ENCODE measurements at regions not wholly inside any gene's neighbourhood (a gene's known extent, or its start where the extent isn't known, plus 50 kb on each side); places are given as distances from the start of the nearest gene placed in this dataset.

DNA sequence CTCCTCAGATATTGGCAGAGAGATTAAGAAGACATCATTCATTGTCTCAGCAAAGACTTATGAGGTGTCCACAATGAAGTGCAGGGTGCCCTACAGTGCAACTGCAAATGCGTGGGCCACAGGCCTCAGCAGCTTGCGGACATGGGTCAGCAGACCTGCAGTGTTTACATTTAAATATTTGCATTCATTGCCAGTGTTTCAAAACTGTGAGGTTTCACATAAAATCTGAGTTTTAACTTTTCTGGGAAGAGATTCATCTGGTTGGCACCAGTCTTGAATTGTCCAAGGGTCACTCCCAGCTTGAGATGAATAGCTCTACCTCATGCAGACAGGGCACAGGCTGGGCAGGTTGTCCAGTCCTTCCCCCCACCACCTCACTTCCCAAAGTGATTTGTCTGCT, 286.8 kb upstream of the DUSP10 start:
- POLR2A ChIA-PET, result no interaction called here
- DNase-seq (no peak), ATAC-seq (ENCODE audit: low read depth) (no peak)
- no peaks in the 10 kb centered on the region for H3K36me3 Mint-ChIP-seq
- H3K4me1 Mint-ChIP-seq, result no peaks in the 10 kb centered on the region
- H3K4me3 Mint-ChIP-seq, result no peak overlapping the region
- no peak overlapping the region for H3K27ac Mint-ChIP-seq
- H3K27me3 Mint-ChIP-seq, result peaks cover 5% of the 10 kb centered on the region
- no peaks in the 10 kb centered on the region for H3K9me3 Mint-ChIP-seq

DNA sequence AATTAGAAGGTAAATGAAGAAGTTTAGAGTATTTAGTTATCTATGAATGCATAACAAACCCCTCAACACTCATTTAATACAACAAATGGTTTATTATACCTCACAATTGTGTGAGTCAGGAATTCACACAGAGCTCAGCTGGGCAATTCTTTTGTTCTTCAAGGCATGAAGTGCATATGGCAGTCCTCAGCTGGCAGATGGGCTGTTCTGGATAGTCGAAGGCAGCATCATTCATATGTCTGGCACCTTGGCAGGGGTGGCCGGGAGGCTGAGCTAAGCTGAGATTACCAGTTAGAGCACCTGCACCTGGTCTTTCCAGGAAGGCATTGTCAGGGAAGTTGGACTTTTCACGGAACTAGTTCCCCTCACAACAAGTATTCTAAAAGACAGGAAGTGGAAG, 286.2 kb upstream of the DUSP10 start:
- Mint-ChIP-seq H3K36me3 (no peaks in the 10 kb centered on the region), H3K27me3 (peaks cover 3% of the 10 kb centered on the region), H3K4me1 (no peaks in the 10 kb centered on the region), H3K9me3 (no peaks in the 10 kb centered on the region), H3K27ac (no peak overlapping the region), H3K4me3 (no peak overlapping the region)
- POLR2A ChIA-PET, result no interaction called here
- DNase-seq (no peak), ATAC-seq (ENCODE audit: low read depth) (no peak)

DNA sequence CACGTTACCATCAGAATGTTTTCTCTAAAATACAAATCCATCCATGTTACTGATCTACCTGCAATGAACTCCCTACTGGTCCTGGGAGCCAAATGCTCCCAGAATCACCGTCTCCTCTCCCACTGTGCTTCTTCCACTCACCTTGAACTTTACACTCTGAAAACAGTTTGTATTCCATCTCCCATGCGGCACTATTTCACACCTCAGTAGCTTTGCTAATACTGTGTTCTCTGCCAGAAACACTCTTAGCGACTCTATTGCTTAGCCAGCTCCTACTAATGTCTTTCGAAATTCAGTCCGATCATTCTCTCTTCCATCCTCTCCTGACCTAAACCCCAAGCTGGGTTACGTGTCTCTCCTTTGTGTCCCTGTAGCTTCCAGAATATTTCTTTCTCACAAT, 284.4 kb upstream of the DUSP10 start:
- Mint-ChIP-seq H3K4me3 (no peak overlapping the region), H3K4me1 (no peaks in the 10 kb centered on the region), H3K27ac (no peak overlapping the region), H3K9me3 (no peaks in the 10 kb centered on the region), H3K36me3 (no peaks in the 10 kb centered on the region), H3K27me3 (peaks cover 7% of the 10 kb centered on the region)
- POLR2A ChIA-PET, result no interaction called here
- no peak for ATAC-seq (ENCODE audit: low read depth)
- DNase-seq, result no peak

DNA sequence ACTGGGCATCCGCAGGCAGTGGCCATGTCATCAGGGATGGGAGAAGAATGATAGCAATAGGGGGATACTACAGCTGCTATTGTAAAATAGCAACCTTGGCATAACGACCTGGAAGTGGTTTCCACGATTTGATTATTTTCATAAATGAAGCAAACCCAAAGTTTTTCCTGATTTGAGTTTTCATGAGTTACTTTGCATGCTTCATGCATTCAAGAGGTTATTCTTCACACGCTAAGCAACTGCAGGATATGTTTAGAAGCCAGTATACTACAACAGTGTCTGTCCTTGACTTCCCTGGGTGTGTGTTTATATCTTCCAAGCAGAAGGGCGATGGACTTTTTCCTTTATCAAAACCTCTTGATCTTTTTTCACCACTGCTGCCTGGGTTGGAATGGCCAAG, 281.1 kb upstream of the DUSP10 start:
- Mint-ChIP-seq H3K36me3 (no peaks in the 10 kb centered on the region), H3K9me3 (no peaks in the 10 kb centered on the region), H3K27ac (no peak overlapping the region), H3K4me1 (no peaks in the 10 kb centered on the region), H3K27me3 (peaks cover 7% of the 10 kb centered on the region), H3K4me3 (no peak overlapping the region)
- DNase-seq, result no peak
- ATAC-seq (ENCODE audit: low read depth), result no peak
- POLR2A ChIA-PET, result no interaction called here

DNA sequence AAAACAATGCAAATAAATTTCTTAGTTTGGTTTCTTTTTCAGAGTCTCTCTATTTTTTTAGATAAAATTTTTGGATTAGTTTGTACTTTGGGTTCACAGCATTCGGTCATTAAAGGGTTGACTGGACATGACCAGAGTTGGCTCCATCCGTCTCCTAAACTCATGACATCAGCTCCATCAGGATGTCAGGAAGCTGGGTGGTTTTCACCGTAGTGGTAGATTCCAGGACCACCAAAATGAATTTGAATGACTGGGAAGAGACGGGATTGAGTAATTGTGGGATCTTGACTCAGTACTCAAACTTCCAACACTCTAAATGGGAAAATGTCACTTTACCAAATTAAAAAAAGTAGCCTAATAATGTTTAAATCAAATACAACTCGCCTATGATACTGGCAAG, 279.2 kb upstream of the DUSP10 start:
- Mint-ChIP-seq H3K9me3 (no peaks in the 10 kb centered on the region), H3K27me3 (peaks cover 5% of the 10 kb centered on the region), H3K27ac (no peak overlapping the region), H3K4me3 (no peak overlapping the region), H3K36me3 (no peaks in the 10 kb centered on the region), H3K4me1 (no peaks in the 10 kb centered on the region)
- no peak for DNase-seq
- POLR2A ChIA-PET, result no interaction called here
- ATAC-seq (ENCODE audit: low read depth), result no peak

DNA sequence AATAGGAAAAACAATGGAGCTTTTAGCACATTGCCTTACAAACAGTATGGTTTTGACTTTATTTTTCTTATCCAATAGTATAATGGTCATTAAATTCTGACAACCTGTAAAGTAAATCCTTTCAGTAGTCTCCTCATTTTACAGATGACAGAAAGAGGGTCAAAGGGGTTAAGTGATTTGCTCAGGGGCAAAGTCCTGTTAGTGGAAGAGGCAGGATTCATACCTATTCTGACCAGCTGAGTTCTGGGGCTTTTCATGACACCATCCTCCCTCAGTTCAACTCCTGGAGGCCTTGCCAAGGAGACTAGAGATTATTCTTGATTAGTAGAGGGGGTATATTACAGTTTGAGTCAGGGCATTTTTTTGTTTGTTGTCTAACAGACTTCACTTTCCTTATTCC, 278.7 kb upstream of the DUSP10 start:
- Mint-ChIP-seq H3K4me3 (no peak overlapping the region), H3K9me3 (no peaks in the 10 kb centered on the region), H3K27me3 (peaks cover 5% of the 10 kb centered on the region), H3K36me3 (no peaks in the 10 kb centered on the region), H3K4me1 (no peaks in the 10 kb centered on the region), H3K27ac (no peak overlapping the region)
- DNase-seq, result no peak
- POLR2A ChIA-PET, result no interaction called here
- no peak for ATAC-seq (ENCODE audit: low read depth)

DNA sequence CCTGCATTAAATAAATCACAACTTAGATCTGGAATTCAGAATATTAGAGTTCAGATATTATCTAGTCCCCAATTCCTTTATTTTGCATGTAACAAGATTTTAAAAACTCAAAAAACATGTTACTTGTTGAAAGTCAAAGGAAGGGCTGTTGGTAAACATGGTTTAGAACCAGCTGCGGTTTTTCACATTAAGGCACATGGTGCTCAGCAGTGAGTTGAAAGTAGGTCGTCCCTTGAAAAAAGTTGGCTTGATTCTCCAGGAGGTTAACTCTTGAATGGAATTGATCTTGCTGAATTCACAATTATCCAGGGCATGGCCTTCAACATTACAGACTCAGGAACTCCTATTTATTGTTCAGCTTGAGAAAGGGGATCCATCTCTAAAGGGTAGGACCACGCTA, 277.1 kb upstream of the DUSP10 start:
- Mint-ChIP-seq H3K27me3 (peaks cover 4% of the 10 kb centered on the region), H3K9me3 (no peaks in the 10 kb centered on the region), H3K27ac (no peak overlapping the region), H3K4me3 (no peak overlapping the region), H3K36me3 (no peaks in the 10 kb centered on the region), H3K4me1 (no peaks in the 10 kb centered on the region)
- no peak for DNase-seq
- POLR2A ChIA-PET, result no interaction called here
- no peak for ATAC-seq (ENCODE audit: low read depth)

DNA sequence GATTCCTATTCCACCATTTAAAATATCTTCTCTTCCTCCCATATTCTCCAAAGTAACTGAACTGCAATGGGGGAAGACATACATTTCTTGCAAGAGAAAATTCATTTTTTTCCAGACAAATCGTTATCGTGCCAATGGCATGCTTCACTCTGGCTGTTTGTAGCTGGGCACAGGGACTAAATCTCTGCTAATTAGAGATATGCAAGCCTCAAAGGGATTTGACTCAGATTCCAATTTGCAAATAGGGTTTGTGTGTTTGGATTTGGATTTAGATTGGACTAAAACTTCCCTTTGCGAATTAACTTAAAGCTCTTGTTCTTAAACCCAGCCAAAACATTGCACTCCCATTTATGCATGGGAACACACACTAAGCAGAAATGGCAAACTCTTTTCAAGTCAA, 276.2 kb upstream of the DUSP10 start:
- Mint-ChIP-seq H3K27me3 (peaks cover 4% of the 10 kb centered on the region), H3K4me3 (no peak overlapping the region), H3K9me3 (no peaks in the 10 kb centered on the region), H3K27ac (no peak overlapping the region), H3K4me1 (no peaks in the 10 kb centered on the region), H3K36me3 (no peaks in the 10 kb centered on the region)
- no peak for ATAC-seq (ENCODE audit: low read depth)
- DNase-seq, result no peak
- POLR2A ChIA-PET, result no interaction called here

DNA sequence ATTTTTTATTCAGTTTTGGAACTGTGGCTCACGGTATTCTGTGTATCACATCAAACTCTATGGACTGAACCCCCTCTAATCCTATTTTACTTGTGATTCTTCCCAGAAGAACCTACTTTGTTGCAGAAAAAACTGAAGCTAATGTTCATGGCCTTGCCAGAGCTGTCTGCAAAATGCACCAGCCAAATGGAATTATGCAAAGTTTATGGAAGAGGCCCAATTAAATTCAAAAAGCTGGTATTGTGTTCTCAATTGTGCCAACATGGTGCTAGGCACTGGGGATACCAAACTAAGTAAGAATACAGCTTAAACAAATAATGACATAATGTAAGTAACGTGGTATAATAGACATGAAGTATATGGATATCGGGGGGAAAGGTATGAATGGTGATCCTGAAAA, 273.8 kb upstream of the DUSP10 start:
- ATAC-seq (ENCODE audit: low read depth) (no peak), DNase-seq (no peak)
- Mint-ChIP-seq H3K9me3 (no peaks in the 10 kb centered on the region), H3K27me3 (peaks cover 4% of the 10 kb centered on the region), H3K27ac (no peak overlapping the region), H3K4me1 (no peaks in the 10 kb centered on the region), H3K4me3 (no peak overlapping the region), H3K36me3 (no peaks in the 10 kb centered on the region)
- POLR2A ChIA-PET, result no interaction called here

DNA sequence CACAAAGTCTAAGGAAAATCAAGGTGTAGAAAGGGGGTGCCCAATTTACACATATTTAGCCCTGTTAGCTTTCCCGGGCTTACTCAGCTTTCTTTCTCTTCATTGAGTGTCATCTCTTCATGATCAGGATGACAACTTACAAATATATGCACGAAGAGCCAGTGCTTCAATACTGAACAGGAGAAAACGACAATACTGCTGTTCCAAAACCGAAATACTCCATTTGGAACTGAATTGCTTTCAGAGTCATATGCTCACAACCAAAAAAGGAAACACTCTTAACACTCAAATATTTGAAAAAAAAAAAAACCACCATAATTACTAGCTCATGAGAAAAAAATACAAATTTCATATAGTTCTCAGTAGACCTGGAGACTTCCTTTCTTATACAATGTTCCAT, 272.1 kb upstream of the DUSP10 start:
- H3K27me3 Mint-ChIP-seq, result peaks cover 4% of the 10 kb centered on the region
- no peak overlapping the region for H3K27ac Mint-ChIP-seq
- H3K4me1 Mint-ChIP-seq, result peaks cover under 1% of the 10 kb centered on the region
- H3K36me3 Mint-ChIP-seq, result no peaks in the 10 kb centered on the region
- POLR2A ChIA-PET, result no interaction called here
- DNase-seq (no peak), ATAC-seq (ENCODE audit: low read depth) (no peak)
- H3K4me3 Mint-ChIP-seq, result no peak overlapping the region
- no peaks in the 10 kb centered on the region for H3K9me3 Mint-ChIP-seq

DNA sequence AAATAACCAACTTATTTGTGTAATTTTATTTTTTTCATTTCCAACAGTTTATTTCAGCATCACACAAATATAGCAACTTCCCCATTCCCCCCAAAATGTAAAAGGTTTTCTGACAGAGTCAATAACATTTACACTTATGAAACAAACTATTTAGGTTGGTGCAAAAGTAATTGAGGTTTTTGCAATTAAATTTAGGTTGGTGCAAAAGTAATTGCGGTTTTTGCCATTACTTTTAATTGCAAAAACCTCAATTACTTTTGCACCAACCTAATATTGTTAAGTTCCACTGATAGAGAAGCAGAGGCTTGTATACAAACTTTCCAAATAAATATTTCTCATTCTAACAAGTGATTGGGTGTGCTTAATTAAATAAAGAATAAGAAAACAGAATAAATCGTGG, 270.9 kb upstream of the DUSP10 start:
- peaks cover 4% of the 10 kb centered on the region for H3K27me3 Mint-ChIP-seq
- H3K36me3 Mint-ChIP-seq, result no peaks in the 10 kb centered on the region
- POLR2A ChIA-PET, result no interaction called here
- H3K9me3 Mint-ChIP-seq, result no peaks in the 10 kb centered on the region
- H3K4me3 Mint-ChIP-seq, result no peak overlapping the region
- ATAC-seq (ENCODE audit: low read depth) (no peak), DNase-seq (no peak)
- H3K27ac Mint-ChIP-seq, result no peak overlapping the region
- H3K4me1 Mint-ChIP-seq, result peaks cover 3% of the 10 kb centered on the region

DNA sequence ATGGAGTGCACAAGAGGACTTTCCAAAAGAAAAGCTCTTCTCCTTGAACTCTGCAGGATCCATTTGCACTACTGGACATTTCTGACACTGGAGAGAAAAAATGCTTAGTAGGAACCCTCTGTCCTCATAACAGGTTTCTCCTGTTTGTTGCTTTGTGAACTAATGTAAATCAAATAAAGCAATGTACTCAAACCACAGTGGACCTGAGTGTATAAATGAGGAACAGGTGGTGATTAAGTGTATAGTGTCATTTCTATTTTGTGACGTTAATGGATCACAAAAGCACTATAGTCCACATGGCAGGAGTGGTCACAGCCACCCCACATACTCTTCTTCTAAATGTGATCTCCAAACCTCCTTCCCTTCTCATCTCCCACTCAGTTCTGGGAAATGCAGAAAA, 268.4 kb upstream of the DUSP10 start:
- no peak for ATAC-seq (ENCODE audit: low read depth)
- Mint-ChIP-seq H3K4me1 (peaks cover 3% of the 10 kb centered on the region), H3K27ac (no peak overlapping the region), H3K36me3 (no peaks in the 10 kb centered on the region), H3K27me3 (peaks cover 4% of the 10 kb centered on the region), H3K9me3 (no peaks in the 10 kb centered on the region), H3K4me3 (no peak overlapping the region)
- POLR2A ChIA-PET, result interaction anchor here (1.3 kb wide), 1 partner anchor 268 kb away, joined by 5 read pairs; the partner anchor contains the start of gene DUSP10
- DNase-seq, result no peak

DNA sequence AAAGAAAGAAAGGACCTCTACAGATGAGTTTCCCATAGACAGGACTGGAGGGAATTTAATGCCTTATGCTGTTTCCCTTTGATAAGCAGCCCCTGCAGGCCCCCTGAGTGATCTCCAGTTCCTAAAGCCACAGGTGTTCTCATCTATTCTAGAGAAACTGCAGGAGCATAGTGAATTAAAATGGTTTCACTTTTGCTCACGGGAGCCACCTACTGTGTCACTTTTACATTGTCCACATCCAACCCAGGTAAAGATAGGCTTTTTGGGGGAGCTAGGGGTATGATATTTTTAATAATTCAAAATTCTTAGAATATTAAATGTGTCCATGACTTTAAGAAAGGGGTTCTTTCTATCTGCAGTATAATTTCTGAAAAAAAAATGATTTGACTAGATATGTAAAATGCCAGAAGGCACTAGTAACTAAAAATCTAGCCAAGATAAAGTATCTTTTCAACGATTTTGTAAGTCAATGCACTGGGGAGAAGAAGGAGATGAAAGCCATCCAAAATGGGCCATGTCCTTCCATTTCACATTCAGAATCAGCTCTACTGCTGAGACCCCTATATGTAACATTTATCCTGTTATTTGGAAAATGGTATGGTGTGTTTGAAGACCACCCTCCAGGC, 267.3 kb upstream of the DUSP10 start:
- DNase-seq, result no peak
- H3K27me3 Mint-ChIP-seq, result peaks cover 4% of the 10 kb centered on the region
- H3K36me3 Mint-ChIP-seq, result no peaks in the 10 kb centered on the region
- peak; percentile 80 for ATAC-seq (ENCODE audit: low read depth)
- POLR2A ChIA-PET, result interaction anchor here (1.0 to 1.3 kb wide), 2 partner anchors 266 to 267 kb away, joined by 4 to 5 read pairs; partner anchors contain the start of gene DUSP10
- no peaks in the 10 kb centered on the region for H3K9me3 Mint-ChIP-seq
- no peak overlapping the region for H3K4me3 Mint-ChIP-seq
- no peak overlapping the region for H3K27ac Mint-ChIP-seq
- peaks cover 3% of the 10 kb centered on the region for H3K4me1 Mint-ChIP-seq

DNA sequence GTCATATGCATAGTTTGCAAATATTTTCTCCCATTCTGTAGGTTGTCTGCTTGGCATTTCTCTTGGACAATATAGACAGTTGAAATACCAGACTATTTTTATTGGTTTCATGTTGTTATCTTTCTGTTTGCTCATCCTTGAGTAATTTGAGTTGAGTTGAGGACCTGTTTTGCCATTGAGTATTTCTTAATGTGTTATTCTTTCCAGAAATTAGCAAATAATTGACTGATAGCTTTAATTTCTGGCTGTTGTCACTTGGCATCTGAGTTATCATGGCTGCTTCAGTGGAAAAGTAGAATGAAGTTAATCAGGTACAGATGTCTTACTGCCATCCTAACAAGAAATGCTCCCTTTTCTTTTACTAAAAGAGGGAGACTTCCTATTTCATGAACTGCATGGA, 264.8 kb upstream of the DUSP10 start:
- Mint-ChIP-seq H3K4me3 (no peak overlapping the region), H3K4me1 (peaks cover 3% of the 10 kb centered on the region), H3K36me3 (no peaks in the 10 kb centered on the region), H3K9me3 (no peaks in the 10 kb centered on the region), H3K27ac (no peak overlapping the region), H3K27me3 (peaks cover 4% of the 10 kb centered on the region)
- DNase-seq (no peak), ATAC-seq (ENCODE audit: low read depth) (no peak)
- POLR2A ChIA-PET, result no interaction called here

DNA sequence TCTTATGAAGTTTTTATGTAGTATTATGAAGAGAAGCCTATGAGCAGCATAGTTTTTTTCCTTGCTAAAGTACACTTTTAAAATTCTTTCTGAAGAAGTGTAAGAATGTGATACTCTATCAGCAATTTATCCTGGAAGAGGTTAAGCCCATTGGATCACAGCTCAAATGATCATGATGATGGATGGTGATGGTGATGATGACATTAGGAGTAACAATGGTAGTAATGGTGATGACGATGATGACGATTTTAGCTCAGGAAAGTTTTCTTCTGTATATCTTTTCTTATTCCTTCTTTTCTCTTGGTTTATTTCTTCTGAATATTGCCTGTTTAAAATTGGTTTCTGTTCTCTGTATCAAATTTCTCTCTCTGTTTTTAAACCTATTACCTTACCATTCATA, 262.9 kb upstream of the DUSP10 start:
- Mint-ChIP-seq H3K27ac (no peak overlapping the region), H3K4me1 (peaks cover 3% of the 10 kb centered on the region), H3K4me3 (no peak overlapping the region), H3K27me3 (peaks cover 8% of the 10 kb centered on the region), H3K36me3 (no peaks in the 10 kb centered on the region), H3K9me3 (no peaks in the 10 kb centered on the region)
- POLR2A ChIA-PET, result no interaction called here
- ATAC-seq (ENCODE audit: low read depth) (no peak), DNase-seq (no peak)

Measured in activated naive CD8-positive, alpha-beta T cell treated with anti-CD3 and anti-CD28 coated beads, Interleukin-2, amount 10 ng/mL, durations not matched to agents 7 days and 5 days (primary cell).